Retinal pigment epithelial cell (primary cell): ENCODE measurements at regions not wholly inside any gene's neighbourhood (a gene's known extent, or its start where the extent isn't known, plus 50 kb on each side); places are given as distances from the start of the nearest gene placed in this dataset.

ENCODE experiments used
- DNase-seq: peaks from one replicate; pipeline ENCODE4 v3.0.0-alpha.2; 2010; ENCODE audit warnings: low read depth
- H3K4me3 ChIP-seq: 2 replicates; pipeline ENCODE4 v1.5.1; 2011; ENCODE audit warnings: mild to moderate bottlenecking, low read length, control low read depth, moderate library complexity
- TF ChIP-seq, protein P1 (sequence below): conservative IDR thresholded peaks from 2 replicates; pipeline ENCODE4 v1.5.1; 2011; ENCODE audit warnings: low read depth, low read length, control low read depth, inconsistent platforms

DNA sequence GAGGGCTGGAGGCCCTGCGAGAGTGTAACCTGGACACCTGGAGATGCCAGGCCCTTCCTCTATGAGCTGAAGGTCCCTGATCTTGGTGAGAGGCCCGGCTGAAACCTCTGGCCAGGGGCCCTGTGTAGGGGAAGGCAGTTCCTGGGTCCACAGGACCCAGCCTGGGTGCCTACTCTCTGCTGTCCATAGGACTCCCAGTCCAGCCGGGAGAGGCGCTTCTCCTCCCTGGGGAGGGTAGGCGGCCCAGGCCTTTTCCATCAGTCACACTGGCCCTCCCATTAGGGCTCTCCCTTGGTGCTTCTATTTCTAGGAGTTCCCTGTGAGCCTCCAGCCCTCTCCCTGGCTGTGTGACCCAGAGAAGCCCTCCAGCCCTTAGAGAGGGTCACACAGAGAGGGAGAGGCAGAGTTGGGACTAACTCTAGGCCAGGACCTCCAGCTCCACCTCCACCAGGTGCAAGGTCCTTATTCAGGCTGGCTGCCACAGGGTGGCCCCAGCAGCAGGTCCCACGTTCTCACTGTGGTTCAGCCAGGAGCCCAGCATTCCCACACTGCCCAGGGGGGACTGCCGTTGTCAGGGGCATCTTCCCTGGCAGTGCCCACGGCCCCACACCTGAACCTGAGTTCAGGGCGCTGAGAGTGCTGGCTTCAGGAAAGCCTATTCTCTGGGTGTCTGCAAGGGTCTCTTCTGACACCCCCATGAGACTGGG is 146.8 kb downstream of the SMAD6 start:
- DNase-seq = no peak
- TF ChIP-seq, protein P1, sequence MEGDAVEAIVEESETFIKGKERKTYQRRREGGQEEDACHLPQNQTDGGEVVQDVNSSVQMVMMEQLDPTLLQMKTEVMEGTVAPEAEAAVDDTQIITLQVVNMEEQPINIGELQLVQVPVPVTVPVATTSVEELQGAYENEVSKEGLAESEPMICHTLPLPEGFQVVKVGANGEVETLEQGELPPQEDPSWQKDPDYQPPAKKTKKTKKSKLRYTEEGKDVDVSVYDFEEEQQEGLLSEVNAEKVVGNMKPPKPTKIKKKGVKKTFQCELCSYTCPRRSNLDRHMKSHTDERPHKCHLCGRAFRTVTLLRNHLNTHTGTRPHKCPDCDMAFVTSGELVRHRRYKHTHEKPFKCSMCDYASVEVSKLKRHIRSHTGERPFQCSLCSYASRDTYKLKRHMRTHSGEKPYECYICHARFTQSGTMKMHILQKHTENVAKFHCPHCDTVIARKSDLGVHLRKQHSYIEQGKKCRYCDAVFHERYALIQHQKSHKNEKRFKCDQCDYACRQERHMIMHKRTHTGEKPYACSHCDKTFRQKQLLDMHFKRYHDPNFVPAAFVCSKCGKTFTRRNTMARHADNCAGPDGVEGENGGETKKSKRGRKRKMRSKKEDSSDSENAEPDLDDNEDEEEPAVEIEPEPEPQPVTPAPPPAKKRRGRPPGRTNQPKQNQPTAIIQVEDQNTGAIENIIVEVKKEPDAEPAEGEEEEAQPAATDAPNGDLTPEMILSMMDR = no peak
- no peak overlapping the region for H3K4me3 ChIP-seq

DNA sequence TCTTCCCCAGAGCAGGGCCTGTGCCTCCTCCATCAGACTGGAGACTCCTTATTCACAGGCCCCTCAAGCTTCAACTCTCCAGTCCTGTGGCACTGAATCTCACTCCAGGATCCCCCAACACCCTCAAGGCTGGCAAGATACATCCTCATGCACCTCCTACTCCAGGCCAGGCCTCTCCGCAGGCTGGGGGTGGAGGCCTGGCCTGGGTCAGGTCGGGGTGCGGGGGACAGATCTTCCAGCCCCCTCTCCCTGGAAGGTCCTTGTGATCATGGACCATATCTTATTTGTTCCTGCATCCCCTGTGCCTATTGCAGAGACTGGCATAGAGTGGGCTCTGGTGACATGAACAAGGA is 147.3 kb downstream of the SMAD6 start:
- TF ChIP-seq, protein P1 = no peak
- no peak overlapping the region for H3K4me3 ChIP-seq
- no peak for DNase-seq

GRCh38 chr15:66849746-66850077 is 147.7 kb downstream of the SMAD6 start:
- no peak for DNase-seq
- TF ChIP-seq, protein P1 = no peak
- no peak overlapping the region for H3K4me3 ChIP-seq

DNA sequence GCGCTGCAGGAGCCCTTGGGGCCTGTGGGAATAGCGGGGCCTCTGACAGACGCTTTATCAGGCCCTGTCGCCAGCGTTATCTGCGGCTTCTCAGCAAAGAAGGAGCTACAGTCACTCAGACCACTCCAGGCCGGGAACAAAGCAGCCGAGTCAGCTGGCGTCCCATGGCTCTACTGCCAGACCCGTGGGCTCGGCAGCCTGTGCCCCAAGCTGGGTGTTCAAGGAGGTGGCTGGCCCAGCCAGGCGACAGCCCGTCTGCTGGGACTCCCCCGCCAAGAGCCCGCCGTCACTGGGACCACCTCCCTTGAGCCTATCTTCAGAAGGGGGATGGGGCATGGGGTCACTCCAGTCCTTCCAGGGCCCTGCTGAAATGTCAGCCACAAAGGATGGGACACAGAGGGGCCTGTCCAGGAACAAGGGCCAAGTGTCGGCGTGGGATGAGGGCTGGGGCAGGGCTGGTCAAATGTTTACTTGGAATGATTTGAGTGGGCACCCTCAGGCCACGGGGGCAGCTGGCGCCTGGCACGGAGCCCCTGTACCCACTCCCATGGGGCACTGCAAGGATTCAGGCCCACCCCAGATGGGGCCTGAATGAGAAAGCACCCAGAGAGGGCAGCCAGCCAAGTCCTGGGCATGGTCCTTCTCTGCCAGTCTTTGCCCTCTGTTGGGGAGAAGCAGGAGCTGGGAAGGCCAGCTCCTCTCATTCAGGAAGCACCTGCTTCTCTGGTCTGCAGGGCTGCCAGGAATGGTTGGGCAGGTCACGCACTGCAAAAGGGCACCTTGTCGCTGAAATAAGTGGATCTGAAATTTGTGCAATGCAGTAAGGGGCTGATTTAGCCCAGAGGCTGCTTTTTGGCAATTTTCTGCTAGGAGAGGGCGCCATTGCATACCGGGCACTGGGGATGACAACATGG is 148.3 kb downstream of the SMAD6 start:
- no peak for DNase-seq
- no peak overlapping the region for H3K4me3 ChIP-seq
- TF ChIP-seq, protein P1 = peak; percentile 14

DNA sequence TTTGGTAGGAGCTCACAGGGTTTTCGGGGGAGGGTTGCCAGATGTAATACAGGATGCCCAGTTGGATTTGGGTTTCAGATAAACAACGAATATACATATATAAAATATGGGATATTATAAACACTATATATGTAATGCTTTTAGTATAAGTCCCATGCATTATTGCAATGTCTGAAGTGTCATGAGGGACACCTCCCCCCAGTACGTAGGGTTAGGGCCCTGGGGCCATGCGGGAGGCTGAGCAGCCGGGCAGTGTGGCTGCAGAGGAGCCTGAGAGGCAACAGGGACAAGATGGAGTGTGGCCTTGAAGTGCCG is 148.9 kb downstream of the SMAD6 start:
- no peak overlapping the region for H3K4me3 ChIP-seq
- TF ChIP-seq, protein P1 = no peak
- no peak for DNase-seq

GRCh38 chr15:66851311-66852063 is 149.5 kb downstream of the SMAD6 start:
- H3K4me3 ChIP-seq = no peak overlapping the region

More at GRCh38 chr15:66851311-66852063, 149.5 kb downstream of the SMAD6 start:
- TF ChIP-seq, protein P1 = peak; percentile 87
- DNase-seq = peak; percentile 79
